Stimulated activated naive CD8-positive, alpha-beta T cell treated with anti-CD3 and anti-CD28 coated beads, Interleukin-15, amount 100 ng/mL, for 72 hours (primary cell): ENCODE measurements at regions not wholly inside any gene's neighbourhood (a gene's known extent, or its start where the extent isn't known, plus 50 kb on each side); places are given as distances from the start of the nearest gene placed in this dataset.
A peak's percentile ranks its signal among the peaks of the same experiment; 100 is the strongest.

Source experiments
- ATAC-seq: fragments of 150-1000 bp; cut with Tn5 transposase; 2 replicates; pipeline ENCODE4 v1.10.0; 2021; ENCODE audit warnings: mild to moderate bottlenecking, moderate library complexity
- DNase-seq, 2 donors: peaks; one replicate each; pipeline ENCODE4 v3.0.0; 2021 to 2022
- H3K27ac Mint-ChIP-seq, 2 donors: one replicate each; pipeline ENCODE4 v1.8.0; 2022; ENCODE audit warnings: mild to moderate bottlenecking in 2 of 2, mixed read lengths in 2 of 2, moderate library complexity in 2 of 2
- H3K27me3 Mint-ChIP-seq: one replicate; pipeline ENCODE4 v1.8.0; 2022; ENCODE audit warnings: mixed read lengths
- H3K4me1 Mint-ChIP-seq: one replicate; pipeline ENCODE4 v1.8.0; 2022; ENCODE audit warnings: mild to moderate bottlenecking, mixed read lengths
- H3K4me3 Mint-ChIP-seq, 2 donors: one replicate each; pipeline ENCODE4 v1.8.0; 2022; ENCODE audit warnings: mild to moderate bottlenecking in 2 of 2, mixed read lengths in 2 of 2, moderate library complexity in 1 of 2
- H3K9me3 Mint-ChIP-seq, 2 donors: one replicate each; pipeline ENCODE4 v1.8.0; 2022; ENCODE audit warnings: mixed read lengths in 2 of 2

GRCh38 chr1:86296305-86297205 is 99.6 kb downstream of the ODF2L start:
- H3K27me3 Mint-ChIP-seq, result no peaks in the 10 kb centered on the region
- no peak overlapping the region for H3K27ac Mint-ChIP-seq
- ATAC-seq, result no peak
- H3K9me3 Mint-ChIP-seq, result peaks cover 10 to 37% of the 10 kb centered on the region in 2 donors
- no peak overlapping the region for H3K4me3 Mint-ChIP-seq
- no peaks in the 10 kb centered on the region for H3K4me1 Mint-ChIP-seq
- DNase-seq, result no peak

GRCh38 chr1:86289746-86290145 is 106.4 kb downstream of the ODF2L start:
- Mint-ChIP-seq H3K4me3 (no peak overlapping the region), H3K4me1 (no peaks in the 10 kb centered on the region), H3K27ac (no peak overlapping the region), H3K27me3 (no peaks in the 10 kb centered on the region), H3K9me3 (peaks cover 5 to 6% of the 10 kb centered on the region in 2 donors)
- no peak for DNase-seq
- ATAC-seq, result no peak

GRCh38 chr1:86289161-86289560 is 107.0 kb downstream of the ODF2L start:
- no peaks in the 10 kb centered on the region for H3K4me1 Mint-ChIP-seq
- no peaks in the 10 kb centered on the region for H3K27me3 Mint-ChIP-seq
- no peak overlapping the region for H3K4me3 Mint-ChIP-seq
- H3K9me3 Mint-ChIP-seq, result peaks cover 5 to 6% of the 10 kb centered on the region in 2 donors
- H3K27ac Mint-ChIP-seq, result no peak overlapping the region
- DNase-seq, result no peak
- ATAC-seq, result no peak

GRCh38 chr1:86288586-86289147 is 107.5 kb downstream of the ODF2L start:
- H3K4me1 Mint-ChIP-seq, result no peaks in the 10 kb centered on the region
- DNase-seq (no peak), ATAC-seq (no peak)
- H3K27me3 Mint-ChIP-seq, result no peaks in the 10 kb centered on the region
- peaks cover 5 to 6% of the 10 kb centered on the region in 2 donors for H3K9me3 Mint-ChIP-seq
- no peak overlapping the region for H3K4me3 Mint-ChIP-seq
- H3K27ac Mint-ChIP-seq, result no peak overlapping the region

- Mint-ChIP-seq H3K27me3 (no peaks in the 10 kb centered on the region), H3K9me3 (no peaks in the 10 kb centered on the region), H3K4me1 (no peaks in the 10 kb centered on the region), H3K27ac (no peak overlapping the region), H3K4me3 (no peak overlapping the region)
- ATAC-seq (no peak), DNase-seq (no peak)
Observed at GRCh38 chr1:86285796-86286195, 110.3 kb downstream of the ODF2L start.

GRCh38 chr1:86282611-86283010 is 113.5 kb downstream of the ODF2L start:
- no peaks in the 10 kb centered on the region for H3K27me3 Mint-ChIP-seq
- no peak for ATAC-seq

GRCh38 chr1:86277936-86278335 is 118.2 kb downstream of the ODF2L start:
- ATAC-seq (peak; percentile 31), DNase-seq (no peak)
- no peak overlapping the region for H3K27ac Mint-ChIP-seq
- no peaks in the 10 kb centered on the region for H3K4me1 Mint-ChIP-seq
- H3K4me3 Mint-ChIP-seq, result no peak overlapping the region
- no peaks in the 10 kb centered on the region for H3K27me3 Mint-ChIP-seq
- H3K9me3 Mint-ChIP-seq, result no peaks in the 10 kb centered on the region

More at GRCh38 chr1:86282611-86283010, 113.5 kb downstream of the ODF2L start:
- no peak for DNase-seq
- no peak overlapping the region for H3K27ac Mint-ChIP-seq
- no peaks in the 10 kb centered on the region for H3K4me1 Mint-ChIP-seq
- H3K9me3 Mint-ChIP-seq, result no peaks in the 10 kb centered on the region
- no peak overlapping the region for H3K4me3 Mint-ChIP-seq

- Mint-ChIP-seq H3K9me3 (no peaks in the 10 kb centered on the region), H3K27me3 (no peaks in the 10 kb centered on the region), H3K4me1 (no peaks in the 10 kb centered on the region), H3K27ac (no peak overlapping the region), H3K4me3 (no peak overlapping the region)
- no peak for ATAC-seq
- DNase-seq, result no peak
Observed at GRCh38 chr1:86273066-86273465, 116.5 kb upstream of the COL24A1 start.

- no peak overlapping the region for H3K27ac Mint-ChIP-seq
- DNase-seq, result no peak
- H3K4me1 Mint-ChIP-seq, result no peaks in the 10 kb centered on the region
- no peak overlapping the region for H3K4me3 Mint-ChIP-seq
- ATAC-seq, result no peak
- H3K9me3 Mint-ChIP-seq, result no peaks in the 10 kb centered on the region
- H3K27me3 Mint-ChIP-seq, result no peaks in the 10 kb centered on the region
Observed at GRCh38 chr1:86272083-86272482, 115.5 kb upstream of the COL24A1 start.

GRCh38 chr1:86271046-86271445 is 114.5 kb upstream of the COL24A1 start:
- Mint-ChIP-seq H3K4me1 (no peaks in the 10 kb centered on the region), H3K27ac (no peak overlapping the region), H3K4me3 (no peak overlapping the region), H3K27me3 (no peaks in the 10 kb centered on the region), H3K9me3 (no peaks in the 10 kb centered on the region)
- DNase-seq (no peak), ATAC-seq (no peak)

GRCh38 chr1:86263101-86263500 is 106.5 kb upstream of the COL24A1 start:
- Mint-ChIP-seq H3K27ac (no peak overlapping the region), H3K9me3 (no peaks in the 10 kb centered on the region), H3K4me3 (no peak overlapping the region), H3K27me3 (no peaks in the 10 kb centered on the region), H3K4me1 (no peaks in the 10 kb centered on the region)
- ATAC-seq, result no peak
- DNase-seq, result no peak

- Mint-ChIP-seq H3K27ac (no peak overlapping the region), H3K4me3 (no peak overlapping the region), H3K9me3 (no peaks in the 10 kb centered on the region), H3K4me1 (no peaks in the 10 kb centered on the region), H3K27me3 (no peaks in the 10 kb centered on the region)
- no peak for ATAC-seq
- DNase-seq, result no peak
Observed at GRCh38 chr1:86260476-86260875, 103.9 kb upstream of the COL24A1 start.

GRCh38 chr1:86259390-86259789 is 102.8 kb upstream of the COL24A1 start:
- Mint-ChIP-seq H3K27me3 (no peaks in the 10 kb centered on the region), H3K4me3 (no peak overlapping the region), H3K9me3 (no peaks in the 10 kb centered on the region), H3K4me1 (no peaks in the 10 kb centered on the region), H3K27ac (no peak overlapping the region)
- ATAC-seq (no peak), DNase-seq (no peak)

GRCh38 chr1:86258101-86258500 is 101.5 kb upstream of the COL24A1 start:
- H3K4me3 Mint-ChIP-seq, result no peak overlapping the region
- H3K9me3 Mint-ChIP-seq, result no peaks in the 10 kb centered on the region
- DNase-seq (no peak), ATAC-seq (no peak)
- no peaks in the 10 kb centered on the region for H3K27me3 Mint-ChIP-seq
- H3K27ac Mint-ChIP-seq, result no peak overlapping the region
- H3K4me1 Mint-ChIP-seq, result no peaks in the 10 kb centered on the region

- H3K27me3 Mint-ChIP-seq, result no peaks in the 10 kb centered on the region
- no peak for ATAC-seq
- H3K9me3 Mint-ChIP-seq, result peaks cover 0 to 2% of the 10 kb centered on the region in 2 donors
- H3K4me3 Mint-ChIP-seq, result no peak overlapping the region
- no peak for DNase-seq
- no peak overlapping the region for H3K27ac Mint-ChIP-seq
- no peaks in the 10 kb centered on the region for H3K4me1 Mint-ChIP-seq
Observed at GRCh38 chr1:86247597-86248279, 91.2 kb upstream of the COL24A1 start.

- no peak overlapping the region for H3K4me3 Mint-ChIP-seq
- no peak overlapping the region for H3K27ac Mint-ChIP-seq
- ATAC-seq, result no peak
- DNase-seq, result no peak
- no peaks in the 10 kb centered on the region for H3K27me3 Mint-ChIP-seq
- no peaks in the 10 kb centered on the region for H3K9me3 Mint-ChIP-seq
- H3K4me1 Mint-ChIP-seq, result no peaks in the 10 kb centered on the region
Observed at GRCh38 chr1:86245566-86246190, 89.1 kb upstream of the COL24A1 start.
